ENCODE measurements at regions not wholly inside any gene's neighbourhood (a gene's known extent, or its start where the extent isn't known, plus 50 kb on each side); places are given as distances from the start of the nearest gene placed in this dataset.

DNA sequence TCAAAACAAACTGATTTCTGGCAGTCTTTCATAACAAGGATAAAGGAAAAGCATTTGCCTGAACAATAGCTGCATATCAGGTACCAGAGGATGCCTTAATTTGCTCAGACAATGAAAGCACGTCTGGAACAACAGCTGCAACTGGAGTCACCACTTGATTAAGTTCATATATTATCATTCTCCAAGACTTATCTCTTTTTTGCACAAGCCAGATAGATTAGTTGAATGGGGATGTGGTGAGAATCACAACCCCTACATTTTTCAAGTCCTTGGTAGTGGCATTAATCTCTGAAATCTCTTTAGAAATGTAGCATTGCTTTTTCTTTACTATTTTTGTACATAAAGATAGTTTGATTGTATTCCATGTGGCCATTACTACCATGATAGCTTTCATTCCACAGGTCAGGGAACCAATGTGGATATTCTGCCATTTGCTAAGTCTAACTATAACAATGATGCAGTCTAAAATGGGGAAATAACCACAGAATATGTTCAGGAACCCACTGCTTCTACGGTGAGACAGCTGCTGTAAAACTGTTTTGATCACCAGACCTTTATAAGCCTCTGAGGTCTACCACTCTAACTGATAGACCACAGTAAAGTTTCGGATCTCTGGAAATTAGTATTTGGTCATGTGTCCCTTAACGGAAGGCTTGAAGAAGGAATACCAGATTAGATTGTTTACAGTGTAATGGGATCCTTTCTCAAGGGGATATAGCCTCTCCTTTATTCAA is 1176.2 kb downstream of the DNAJB9 start:
- TF ChIP-seq TAF1 (IDR thresholded peaks at IDR 0.05; ENCODE audit: low read depth, low read length): no peak
- no peak for TF ChIP-seq POLR2AphosphoS5 (IDR thresholded peaks at IDR 0.05; ENCODE audit: low read depth, low read length)
- no peak for TF ChIP-seq PAX5 (IDR thresholded peaks at IDR 0.05; ENCODE audit: insufficient read depth, low read length, severe bottlenecking)

Measured in GM12891 (cell line).